ENCODE measurements at regions not wholly inside any gene's neighbourhood (a gene's known extent, or its start where the extent isn't known, plus 50 kb on each side); places are given as distances from the start of the nearest gene placed in this dataset.

DNA sequence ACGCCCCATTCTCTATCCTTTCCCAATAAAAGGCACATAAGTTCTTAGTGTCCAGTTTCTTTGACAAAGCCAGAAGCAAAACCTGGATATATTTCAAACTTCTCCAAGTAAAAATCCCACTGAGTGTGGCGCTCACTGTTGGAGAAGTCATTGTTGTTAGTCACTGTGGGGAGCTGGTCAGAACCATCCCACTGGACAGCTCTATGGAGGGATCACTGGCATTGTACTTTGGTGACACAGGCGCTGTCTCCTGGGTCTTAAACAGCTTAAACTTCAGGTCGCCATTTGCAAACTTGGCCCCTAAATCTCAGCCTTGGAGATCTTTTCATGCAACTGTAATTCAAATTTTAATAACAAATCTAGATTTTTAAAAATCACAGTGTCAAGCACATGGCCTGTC lies 111.5 kb upstream of the SLC24A3 start:
- intact Hi-C loops (cut with DNase I) = no loop called here
- ATAC-seq = no peak
- Histone ChIP-seq H3K27me3 (no peaks in the 10 kb centered on the region), H3K4me1 (no peaks in the 10 kb centered on the region), H3K4me3 (no peak overlapping the region), H3K36me3 (no peaks in the 10 kb centered on the region), H3K9me3 (no peaks in the 10 kb centered on the region), H3K27ac (no peak overlapping the region)
- TF ChIP-seq, protein P1, sequence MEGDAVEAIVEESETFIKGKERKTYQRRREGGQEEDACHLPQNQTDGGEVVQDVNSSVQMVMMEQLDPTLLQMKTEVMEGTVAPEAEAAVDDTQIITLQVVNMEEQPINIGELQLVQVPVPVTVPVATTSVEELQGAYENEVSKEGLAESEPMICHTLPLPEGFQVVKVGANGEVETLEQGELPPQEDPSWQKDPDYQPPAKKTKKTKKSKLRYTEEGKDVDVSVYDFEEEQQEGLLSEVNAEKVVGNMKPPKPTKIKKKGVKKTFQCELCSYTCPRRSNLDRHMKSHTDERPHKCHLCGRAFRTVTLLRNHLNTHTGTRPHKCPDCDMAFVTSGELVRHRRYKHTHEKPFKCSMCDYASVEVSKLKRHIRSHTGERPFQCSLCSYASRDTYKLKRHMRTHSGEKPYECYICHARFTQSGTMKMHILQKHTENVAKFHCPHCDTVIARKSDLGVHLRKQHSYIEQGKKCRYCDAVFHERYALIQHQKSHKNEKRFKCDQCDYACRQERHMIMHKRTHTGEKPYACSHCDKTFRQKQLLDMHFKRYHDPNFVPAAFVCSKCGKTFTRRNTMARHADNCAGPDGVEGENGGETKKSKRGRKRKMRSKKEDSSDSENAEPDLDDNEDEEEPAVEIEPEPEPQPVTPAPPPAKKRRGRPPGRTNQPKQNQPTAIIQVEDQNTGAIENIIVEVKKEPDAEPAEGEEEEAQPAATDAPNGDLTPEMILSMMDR (IDR thresholded peaks at IDR 0.05) = no peak
- no peak for DNase-seq

GRCh38 chr20:19104186-19104585 lies 108.3 kb upstream of the SLC24A3 start:
- TF ChIP-seq, protein P1 (IDR thresholded peaks at IDR 0.05) = no peak
- H3K4me3 ChIP-seq = no peak overlapping the region
- no peaks in the 10 kb centered on the region for H3K36me3 ChIP-seq
- no peak for ATAC-seq
- intact Hi-C loops (cut with DNase I) = no loop called here
- no peak overlapping the region for H3K27ac ChIP-seq
- no peak for DNase-seq
- no peaks in the 10 kb centered on the region for H3K27me3 ChIP-seq
- no peaks in the 10 kb centered on the region for H3K9me3 ChIP-seq
- no peaks in the 10 kb centered on the region for H3K4me1 ChIP-seq

DNA sequence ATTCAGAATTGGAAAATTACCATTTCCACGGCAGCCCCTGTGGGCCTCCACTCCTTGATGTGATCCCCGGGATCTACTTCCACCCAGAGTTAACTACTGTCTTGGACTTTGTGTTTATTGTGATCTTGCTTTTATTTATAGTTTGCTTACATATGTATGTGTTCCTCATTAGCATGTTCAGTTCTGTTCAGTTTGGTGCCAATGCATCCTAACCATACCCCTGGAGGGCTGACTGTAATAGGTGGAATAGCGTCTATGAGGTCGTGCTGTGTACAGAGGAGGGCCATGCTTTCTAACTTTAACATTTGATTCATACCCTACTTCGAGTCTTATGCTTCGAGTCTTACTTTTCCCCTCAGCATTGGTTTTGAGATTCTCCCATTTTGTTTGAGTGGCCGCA lies 104.3 kb upstream of the SLC24A3 start:
- Histone ChIP-seq H3K9me3 (no peaks in the 10 kb centered on the region), H3K4me1 (no peaks in the 10 kb centered on the region), H3K4me3 (no peak overlapping the region), H3K27me3 (no peaks in the 10 kb centered on the region), H3K27ac (no peak overlapping the region), H3K36me3 (no peaks in the 10 kb centered on the region)
- ATAC-seq = no peak
- DNase-seq = no peak
- TF ChIP-seq, protein P1 (IDR thresholded peaks at IDR 0.05) = no peak
- intact Hi-C loops (cut with DNase I) = no loop called here

GRCh38 chr20:19110285-19110684 lies 102.2 kb upstream of the SLC24A3 start:
- Histone ChIP-seq H3K9me3 (no peaks in the 10 kb centered on the region), H3K4me3 (no peak overlapping the region), H3K27me3 (no peaks in the 10 kb centered on the region), H3K36me3 (no peaks in the 10 kb centered on the region), H3K4me1 (no peaks in the 10 kb centered on the region), H3K27ac (no peak overlapping the region)
- intact Hi-C loops (cut with DNase I) = no loop called here
- DNase-seq = no peak
- no peak for ATAC-seq
- TF ChIP-seq, protein P1 (IDR thresholded peaks at IDR 0.05) = no peak

- ATAC-seq (no peak), DNase-seq (no peak)
- TF ChIP-seq, protein P1 (IDR thresholded peaks at IDR 0.05) = no peak
- intact Hi-C loops (cut with DNase I) = no loop called here
- Histone ChIP-seq H3K27me3 (no peaks in the 10 kb centered on the region), H3K4me1 (no peaks in the 10 kb centered on the region), H3K27ac (no peak overlapping the region), H3K9me3 (no peaks in the 10 kb centered on the region), H3K4me3 (no peak overlapping the region), H3K36me3 (no peaks in the 10 kb centered on the region)
Measured at GRCh38 chr20:19110881-19111460, 101.5 kb upstream of the SLC24A3 start.

Data from left lung (tissue), 4 donors.